D721Med (cell line): ENCODE measurements at regions not wholly inside any gene's neighbourhood (a gene's known extent, or its start where the extent isn't known, plus 50 kb on each side); places are given as distances from the start of the nearest gene placed in this dataset.

Source experiments
- DNase-seq: peaks from one replicate; pipeline ENCODE4 v3.0.0; 2011; ENCODE audit warnings: low spot score; ENCODE audit not compliant: insufficient read length
- FAIRE-seq: peaks from 2 replicates; lab custom pipeline; 2011; peaks lifted over from hg19 to GRCh38; lab: Jason Lieb, UNC
- TF ChIP-seq, protein P1 (sequence below): IDR thresholded peaks from 2 replicates; pipeline ENCODE4 v1.5.1; 2012; ENCODE audit warnings: mild to moderate bottlenecking, control low read depth; ENCODE audit not compliant: insufficient read depth; ENCODE audit errors: missing control alignments

DNA sequence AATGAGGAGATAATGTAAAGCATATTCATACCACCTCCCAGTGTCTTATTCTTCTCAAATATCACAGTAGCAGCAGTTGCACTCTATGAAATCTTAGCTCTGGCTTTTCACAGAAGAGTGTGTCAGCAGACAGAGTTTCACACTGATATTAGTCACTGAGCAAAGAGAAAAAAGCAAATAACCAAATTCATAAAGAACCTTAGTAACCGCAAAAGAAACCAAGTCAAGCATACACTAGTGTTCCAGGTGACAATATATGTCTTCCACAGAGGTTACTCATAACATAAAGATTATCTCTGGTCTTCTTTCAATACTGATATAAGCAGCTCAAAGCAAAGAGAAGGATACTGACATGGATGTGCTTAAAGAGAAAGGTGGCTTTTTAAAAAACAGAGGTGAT, 181.7 kb upstream of the EDNRA start:
- no peak for DNase-seq
- no peak for FAIRE-seq
- TF ChIP-seq, protein P1, sequence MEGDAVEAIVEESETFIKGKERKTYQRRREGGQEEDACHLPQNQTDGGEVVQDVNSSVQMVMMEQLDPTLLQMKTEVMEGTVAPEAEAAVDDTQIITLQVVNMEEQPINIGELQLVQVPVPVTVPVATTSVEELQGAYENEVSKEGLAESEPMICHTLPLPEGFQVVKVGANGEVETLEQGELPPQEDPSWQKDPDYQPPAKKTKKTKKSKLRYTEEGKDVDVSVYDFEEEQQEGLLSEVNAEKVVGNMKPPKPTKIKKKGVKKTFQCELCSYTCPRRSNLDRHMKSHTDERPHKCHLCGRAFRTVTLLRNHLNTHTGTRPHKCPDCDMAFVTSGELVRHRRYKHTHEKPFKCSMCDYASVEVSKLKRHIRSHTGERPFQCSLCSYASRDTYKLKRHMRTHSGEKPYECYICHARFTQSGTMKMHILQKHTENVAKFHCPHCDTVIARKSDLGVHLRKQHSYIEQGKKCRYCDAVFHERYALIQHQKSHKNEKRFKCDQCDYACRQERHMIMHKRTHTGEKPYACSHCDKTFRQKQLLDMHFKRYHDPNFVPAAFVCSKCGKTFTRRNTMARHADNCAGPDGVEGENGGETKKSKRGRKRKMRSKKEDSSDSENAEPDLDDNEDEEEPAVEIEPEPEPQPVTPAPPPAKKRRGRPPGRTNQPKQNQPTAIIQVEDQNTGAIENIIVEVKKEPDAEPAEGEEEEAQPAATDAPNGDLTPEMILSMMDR, result no peak

GRCh38 chr4:147303174-147303872, 177.6 kb upstream of the EDNRA start:
- DNase-seq (no peak), FAIRE-seq (no peak)
- TF ChIP-seq, protein P1, result no peak

GRCh38 chr4:147303873-147304229, 177.0 kb upstream of the EDNRA start:
- no peak for FAIRE-seq
- TF ChIP-seq, protein P1, result no peak
- DNase-seq, result no peak

DNA sequence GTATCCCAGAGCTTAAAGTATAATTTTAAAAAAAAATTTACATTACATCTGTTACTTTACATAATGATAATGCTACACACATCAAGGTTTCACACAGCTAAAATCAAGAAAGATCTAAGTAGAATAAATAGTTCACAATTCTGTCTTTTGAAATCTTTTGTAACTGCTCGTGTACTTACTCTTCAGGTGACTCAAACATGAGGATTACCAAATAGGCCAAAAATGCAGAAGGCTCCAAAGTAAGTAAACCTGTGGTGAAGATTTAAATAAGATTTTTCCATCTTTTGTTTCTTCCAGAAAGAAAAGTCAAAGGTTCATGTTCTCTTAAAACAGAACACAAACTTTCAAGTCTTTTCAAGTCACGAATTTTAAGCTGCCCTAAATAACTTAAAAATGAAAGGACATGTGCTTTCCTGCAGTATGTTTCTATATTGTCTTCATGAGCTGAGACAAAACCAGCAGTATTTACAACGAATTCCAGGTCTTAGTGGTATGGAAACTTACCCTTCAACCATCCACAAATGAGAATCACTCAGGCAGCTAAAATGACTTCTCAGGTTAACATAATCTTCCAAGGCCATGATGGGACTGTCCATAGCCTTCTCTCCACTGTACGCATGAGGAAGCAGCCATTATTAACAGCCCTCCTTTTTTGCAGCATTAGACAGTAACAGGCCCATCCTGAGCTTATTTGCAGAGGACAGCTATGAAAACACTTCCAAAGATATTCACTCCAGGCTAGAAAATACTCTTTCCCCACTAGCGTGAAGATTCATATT, 172.8 kb upstream of the EDNRA start:
- TF ChIP-seq, protein P1, result no peak
- FAIRE-seq (no peak), DNase-seq (no peak)

GRCh38 chr4:147309434-147309833, 171.5 kb upstream of the EDNRA start:
- TF ChIP-seq, protein P1, result no peak
- FAIRE-seq, result no peak
- no peak for DNase-seq

DNA sequence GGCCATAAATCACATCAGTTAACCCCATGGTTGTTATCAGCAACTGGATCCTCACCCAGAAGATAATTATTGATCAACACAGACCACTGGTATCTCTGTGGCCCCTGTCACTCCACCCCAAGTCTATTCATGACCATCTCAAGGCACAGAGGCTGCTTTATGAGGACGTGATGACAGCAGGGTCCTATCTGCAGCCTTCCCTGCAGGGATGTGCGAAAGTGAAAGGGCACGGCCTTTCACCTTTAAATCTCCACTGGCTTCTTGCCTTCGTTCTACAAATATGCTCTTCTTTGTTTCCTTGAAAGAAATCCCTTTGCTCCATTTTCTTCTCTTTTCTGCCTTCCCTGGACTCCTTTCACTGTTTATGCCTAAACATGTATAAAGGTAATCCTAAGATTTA, 170.6 kb upstream of the EDNRA start:
- TF ChIP-seq, protein P1, result no peak
- no peak for FAIRE-seq
- DNase-seq, result no peak

- TF ChIP-seq, protein P1, result no peak
- no peak for DNase-seq
- no peak for FAIRE-seq
These were observed 168.9 kb upstream of the EDNRA start for GRCh38 chr4:147311956-147312355.
